ENCODE measurements at regions not wholly inside any gene's neighbourhood (a gene's known extent, or its start where the extent isn't known, plus 50 kb on each side); places are given as distances from the start of the nearest gene placed in this dataset.

DNA sequence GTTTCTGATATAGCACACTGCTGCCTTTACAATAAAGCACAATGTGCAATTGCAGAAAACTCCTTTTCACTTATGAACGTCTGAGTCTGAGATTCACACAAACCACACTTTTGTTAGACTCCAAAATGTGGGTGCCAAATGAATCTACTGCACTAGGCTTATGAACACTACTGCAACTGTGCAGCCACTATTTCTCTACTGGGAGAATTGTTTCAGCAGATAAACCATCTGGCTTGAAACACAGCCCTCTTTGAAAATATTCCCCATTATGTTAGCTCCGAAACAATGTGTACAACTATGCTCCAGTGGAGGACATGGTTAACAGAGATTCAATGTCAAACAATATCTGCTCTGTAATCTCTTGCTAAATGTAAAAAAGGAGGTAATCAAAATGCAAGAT lies 188.7 kb upstream of the ZEB2 start:
- TF ChIP-seq, protein P1, sequence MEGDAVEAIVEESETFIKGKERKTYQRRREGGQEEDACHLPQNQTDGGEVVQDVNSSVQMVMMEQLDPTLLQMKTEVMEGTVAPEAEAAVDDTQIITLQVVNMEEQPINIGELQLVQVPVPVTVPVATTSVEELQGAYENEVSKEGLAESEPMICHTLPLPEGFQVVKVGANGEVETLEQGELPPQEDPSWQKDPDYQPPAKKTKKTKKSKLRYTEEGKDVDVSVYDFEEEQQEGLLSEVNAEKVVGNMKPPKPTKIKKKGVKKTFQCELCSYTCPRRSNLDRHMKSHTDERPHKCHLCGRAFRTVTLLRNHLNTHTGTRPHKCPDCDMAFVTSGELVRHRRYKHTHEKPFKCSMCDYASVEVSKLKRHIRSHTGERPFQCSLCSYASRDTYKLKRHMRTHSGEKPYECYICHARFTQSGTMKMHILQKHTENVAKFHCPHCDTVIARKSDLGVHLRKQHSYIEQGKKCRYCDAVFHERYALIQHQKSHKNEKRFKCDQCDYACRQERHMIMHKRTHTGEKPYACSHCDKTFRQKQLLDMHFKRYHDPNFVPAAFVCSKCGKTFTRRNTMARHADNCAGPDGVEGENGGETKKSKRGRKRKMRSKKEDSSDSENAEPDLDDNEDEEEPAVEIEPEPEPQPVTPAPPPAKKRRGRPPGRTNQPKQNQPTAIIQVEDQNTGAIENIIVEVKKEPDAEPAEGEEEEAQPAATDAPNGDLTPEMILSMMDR (IDR thresholded peaks at IDR 0.05), result no peak
- TF ChIP-seq POLR2A (IDR thresholded peaks at IDR 0.05), result no peak
